HG02642 (cell line): ENCODE measurements at regions not wholly inside any gene's neighbourhood (a gene's known extent, or its start where the extent isn't known, plus 50 kb on each side); places are given as distances from the start of the nearest gene placed in this dataset.
"Not testable (repeated sequence)": the region's sequence is repeated elsewhere in the genome, so short reads cannot be mapped to it uniquely, and the experiment has no call there.

Experiments
- ATAC-seq: cut with Tn5 transposase; IDR thresholded peaks from one replicate; pipeline ENCODE4 v1.9.1; 2021; ENCODE audit warnings: mild to moderate bottlenecking; ENCODE audit not compliant: unreplicated experiment, poor library complexity

GRCh38 chr6:37078814-37079213, 73.4 kb downstream of the FGD2 start:
- ATAC-seq: no peak

DNA sequence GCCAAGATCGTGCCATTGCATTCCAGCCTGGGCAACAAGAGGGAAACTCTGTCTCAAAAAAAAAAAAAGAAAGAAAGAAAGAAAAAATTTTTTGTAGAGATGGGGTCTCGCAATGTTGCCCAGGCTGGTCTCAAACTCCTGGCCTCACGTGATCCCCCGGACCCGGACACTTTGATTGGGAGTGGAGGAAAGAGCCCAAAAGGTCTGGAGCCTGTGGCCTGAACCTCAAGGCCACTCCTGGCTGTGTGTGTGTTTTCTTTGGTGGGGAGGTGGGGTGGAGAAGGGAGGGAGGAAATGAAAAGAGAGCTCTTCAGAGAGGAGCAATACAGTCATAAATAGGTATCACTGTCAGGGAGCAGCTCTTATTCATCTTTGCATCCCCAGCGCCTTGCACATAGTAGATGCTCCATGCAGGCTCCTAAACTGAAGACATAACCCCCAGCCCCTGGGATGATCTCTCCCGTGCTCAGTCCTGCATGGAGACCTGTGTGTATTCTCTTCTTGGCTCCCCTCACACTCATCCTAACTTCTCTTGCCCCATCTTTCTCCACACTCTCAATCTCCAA, 75.7 kb downstream of the FGD2 start:
- ATAC-seq: no peak

DNA sequence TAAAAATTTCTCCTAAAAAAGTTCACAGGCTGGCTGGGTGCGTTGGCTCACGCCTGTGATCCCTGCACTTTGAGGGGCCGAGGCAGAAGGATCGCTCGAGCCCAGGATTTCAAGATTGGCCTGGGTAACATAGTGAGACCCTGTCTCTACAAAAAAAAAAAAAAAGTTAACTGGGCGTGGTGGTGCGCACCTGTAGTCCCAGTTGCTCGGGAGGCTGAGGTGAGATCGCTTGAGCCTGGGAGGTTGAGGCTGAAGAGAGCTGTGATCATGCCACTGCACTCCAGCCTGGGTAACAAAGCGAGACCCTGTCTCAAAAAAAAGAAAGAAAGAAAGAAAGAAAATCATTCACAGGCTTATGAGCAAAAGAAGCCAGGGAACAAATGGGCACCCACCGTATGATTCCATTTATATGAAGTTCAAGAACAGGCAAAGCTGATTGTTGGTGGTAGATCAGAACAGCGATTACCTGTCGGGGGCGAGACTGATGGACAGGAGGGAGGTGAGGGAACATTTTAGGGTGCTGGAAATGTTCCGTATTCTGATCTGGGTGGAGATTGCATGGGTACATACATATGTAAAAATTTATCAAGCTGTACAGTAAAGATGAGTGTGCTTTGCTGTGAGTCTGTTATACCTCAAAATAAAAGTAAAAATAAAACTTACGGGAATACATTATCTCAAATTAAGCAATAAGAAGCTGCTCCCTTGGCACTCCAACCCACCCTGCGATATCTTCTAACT, 77.1 kb downstream of the FGD2 start:
- ATAC-seq: no peak

- ATAC-seq: no peak
These were observed 78.0 kb downstream of the FGD2 start for GRCh38 chr6:37083243-37084138.

GRCh38 chr6:37084665-37085064, 79.2 kb downstream of the FGD2 start:
- not testable (repeated sequence) for ATAC-seq

DNA sequence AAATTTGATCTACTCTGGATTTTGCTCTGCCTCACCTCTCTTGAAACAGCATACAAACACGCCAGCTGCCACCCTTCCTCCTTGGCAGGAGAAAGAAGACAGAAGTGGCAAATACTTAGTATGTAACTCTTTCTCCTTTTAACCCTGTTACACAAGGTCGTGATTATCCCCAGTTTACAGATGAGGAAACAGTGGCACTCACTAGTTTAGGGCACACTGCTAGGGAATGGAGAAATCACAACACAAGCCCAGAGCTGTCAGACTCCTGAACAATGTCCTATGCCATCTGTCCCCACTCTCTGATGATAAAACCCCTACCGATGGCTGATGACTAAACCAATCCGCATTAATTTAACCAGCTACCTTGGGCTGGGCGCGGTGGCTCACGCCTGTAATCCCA, 79.7 kb downstream of the FGD2 start:
- ATAC-seq: no peak

GRCh38 chr6:37088897-37089296, 81.1 kb upstream of the PIM1 start:
- ATAC-seq: no peak

DNA sequence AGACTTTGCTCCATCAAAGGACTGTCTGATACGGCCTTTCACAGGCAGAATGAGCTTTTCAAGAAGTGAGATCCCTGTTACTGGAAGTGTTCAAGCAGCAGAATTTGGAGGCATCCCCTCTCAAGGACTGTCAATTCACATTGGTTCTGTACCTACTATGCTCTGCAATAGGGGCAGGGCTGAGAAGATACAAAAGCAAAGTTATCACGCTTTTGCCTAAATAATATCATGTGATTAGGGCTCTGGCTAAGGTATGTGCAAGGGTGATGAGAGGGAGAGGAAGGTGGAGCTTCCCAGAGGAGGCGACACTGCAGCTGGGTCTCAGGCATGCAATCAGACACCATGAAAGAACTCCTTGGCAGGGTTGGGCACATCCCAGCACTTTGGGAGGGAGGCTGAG, 80.2 kb upstream of the PIM1 start:
- no peak for ATAC-seq

DNA sequence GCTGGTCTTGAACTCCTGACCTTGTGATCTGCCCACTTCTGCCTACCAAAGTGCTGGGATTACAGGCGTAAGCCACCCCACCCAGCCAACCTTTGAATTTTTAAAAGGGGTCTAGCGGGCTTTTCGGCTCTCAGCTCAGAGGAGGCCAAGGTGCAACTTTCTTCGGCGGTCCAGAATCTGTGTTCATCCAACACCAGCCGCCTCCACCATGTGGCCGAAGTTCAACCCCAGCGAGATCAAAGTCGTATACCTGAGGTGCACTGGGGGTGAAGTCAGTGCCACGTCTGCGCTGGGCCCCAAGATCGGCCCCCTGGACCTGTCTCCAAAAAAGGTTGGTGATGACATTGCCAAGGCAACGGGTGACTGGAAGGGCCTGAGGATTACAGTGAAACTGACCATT, 78.8 kb upstream of the PIM1 start:
- ATAC-seq: not testable (repeated sequence)

DNA sequence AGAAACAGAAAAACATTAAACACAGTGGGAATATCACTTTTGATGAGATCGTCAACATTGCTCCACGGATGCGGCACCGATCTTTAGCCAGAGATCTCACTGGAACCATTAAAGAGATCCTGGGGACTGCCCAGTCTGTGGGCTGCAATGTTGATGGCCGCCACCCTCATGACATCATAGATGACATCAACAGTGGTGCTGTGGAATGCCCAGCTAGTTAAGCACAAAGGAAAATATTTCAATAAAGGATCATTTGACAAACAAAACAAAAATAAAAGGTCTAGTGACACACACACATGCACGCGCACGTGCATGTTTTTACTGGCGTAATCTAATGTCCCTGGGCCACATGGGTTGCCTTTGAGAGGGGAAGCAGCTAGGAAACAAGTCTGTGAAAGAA, 78.4 kb upstream of the PIM1 start:
- not testable (repeated sequence) for ATAC-seq

DNA sequence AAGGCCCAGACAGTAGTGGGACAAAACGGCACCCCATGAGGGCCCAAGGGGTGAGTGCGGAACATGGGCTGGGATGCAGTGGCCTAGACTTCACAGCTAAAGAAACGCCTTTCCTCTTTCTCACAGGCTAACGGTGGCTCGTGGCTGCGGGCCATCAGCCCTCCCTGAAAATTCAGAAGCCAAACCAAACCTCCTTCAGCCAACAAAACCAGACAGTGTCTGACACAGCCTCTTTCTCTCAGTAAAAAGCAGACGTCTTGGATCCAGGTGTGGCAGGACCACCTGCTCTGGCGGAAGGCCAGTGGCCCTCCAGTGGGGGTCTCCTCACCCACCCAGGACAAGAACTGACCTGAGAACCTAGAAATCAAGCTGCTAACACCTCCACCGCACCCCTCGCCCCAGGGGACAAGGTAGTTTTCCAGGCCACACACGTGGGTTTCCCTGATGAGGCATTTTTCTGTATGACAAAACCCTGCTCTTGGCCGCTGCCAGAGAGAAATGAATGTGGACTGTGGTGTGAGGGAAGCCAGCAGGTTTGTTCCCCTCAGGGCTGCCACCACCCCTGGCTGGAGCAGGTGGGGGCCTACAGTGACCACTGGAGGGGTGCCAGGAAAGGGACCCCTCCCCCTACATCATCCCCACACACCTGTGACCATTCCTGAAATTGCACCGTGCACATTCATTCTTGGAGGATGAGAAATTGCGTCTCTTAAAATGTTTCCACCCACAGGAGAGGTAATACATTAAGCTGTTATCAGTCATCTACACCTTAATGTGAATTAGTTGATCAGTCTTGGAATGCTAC, 76.8 kb upstream of the PIM1 start:
- ATAC-seq: no peak

- no peak for ATAC-seq
These were observed 76.3 kb upstream of the PIM1 start for GRCh38 chr6:37093728-37094069.

DNA sequence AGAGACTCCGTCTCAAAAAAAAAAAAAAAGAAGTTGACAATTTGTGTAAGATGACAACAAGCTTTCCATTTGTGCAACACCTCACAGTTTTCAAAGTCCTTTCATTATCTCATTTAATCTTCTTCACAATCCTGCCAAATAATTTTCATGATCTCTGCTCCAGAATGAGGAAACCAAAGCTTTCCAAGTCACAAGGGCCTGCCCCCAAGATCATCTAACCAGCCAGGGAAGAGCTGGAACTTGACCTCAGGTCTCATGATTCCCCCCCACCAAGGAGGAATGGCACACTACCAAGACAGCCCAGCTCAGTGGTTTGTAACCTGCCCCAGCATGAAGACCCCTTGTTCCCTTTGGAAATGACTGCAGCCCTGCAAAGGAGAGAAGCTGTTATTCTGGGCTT, 74.0 kb upstream of the PIM1 start:
- ATAC-seq: no peak

- no peak for ATAC-seq
These were observed 72.6 kb upstream of the PIM1 start for GRCh38 chr6:37097335-37097734.

DNA sequence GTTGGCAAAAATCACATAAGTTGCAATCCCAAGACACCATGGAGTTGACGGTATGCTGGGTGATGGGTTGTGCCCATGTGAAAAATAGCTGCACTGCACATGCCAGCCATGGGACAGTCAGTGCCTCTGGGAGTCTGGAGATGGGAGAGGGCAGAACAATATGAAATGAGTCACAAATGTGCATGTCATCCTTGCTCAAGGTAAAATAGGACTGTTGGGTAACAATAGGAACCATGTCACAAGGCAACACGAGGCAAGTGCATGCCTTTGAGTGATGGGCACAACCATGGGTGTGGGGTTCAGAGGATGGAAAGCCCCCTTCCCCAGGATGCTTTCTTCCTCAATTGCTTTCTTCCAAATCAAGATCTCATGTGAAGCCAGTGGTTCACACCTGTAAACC, 70.5 kb upstream of the PIM1 start:
- no peak for ATAC-seq

DNA sequence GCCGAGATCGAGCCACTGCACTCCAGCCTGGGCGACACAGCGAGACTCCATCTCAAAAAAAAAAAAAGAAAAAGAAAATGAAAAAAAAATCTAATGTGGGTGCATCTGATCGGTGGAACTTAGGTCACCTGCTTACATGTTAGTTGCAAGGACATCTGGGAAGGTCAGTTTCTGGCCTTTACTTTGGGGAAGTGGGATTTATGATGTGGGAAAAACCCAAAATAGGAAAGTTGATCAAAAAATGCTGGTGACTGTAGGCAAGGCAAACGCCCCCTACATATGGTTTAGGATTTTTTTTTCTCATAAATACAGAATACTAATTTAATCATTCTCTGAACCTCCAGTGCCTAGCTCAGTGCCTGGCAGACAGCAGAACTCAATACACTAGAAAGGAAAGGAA, 69.2 kb upstream of the PIM1 start:
- no peak for ATAC-seq

DNA sequence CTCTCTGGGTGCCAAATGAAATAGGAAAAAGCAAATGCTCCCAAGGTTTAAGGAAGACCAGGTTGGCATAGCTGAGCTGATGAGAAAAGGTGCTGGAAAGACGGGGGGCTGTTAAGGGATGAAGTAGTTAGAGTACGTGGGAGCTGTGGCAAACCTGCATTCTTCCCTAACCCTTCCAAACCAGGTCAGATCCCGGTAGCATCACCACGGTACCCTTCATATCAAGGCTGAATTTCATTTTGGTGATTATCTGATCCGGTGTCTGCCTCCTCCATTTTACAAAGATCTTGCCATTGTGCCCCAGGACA, 68.0 kb upstream of the PIM1 start:
- ATAC-seq: no peak

- peak; percentile 89 for ATAC-seq
These were observed 67.4 kb upstream of the PIM1 start for GRCh38 chr6:37102299-37103168.

GRCh38 chr6:37103169-37104039, 66.5 kb upstream of the PIM1 start:
- ATAC-seq: no peak
